Naive thymus-derived CD4-positive, alpha-beta T cell (primary cell): ENCODE measurements at regions not wholly inside any gene's neighbourhood (a gene's known extent, or its start where the extent isn't known, plus 50 kb on each side); places are given as distances from the start of the nearest gene placed in this dataset.

Experiments used
- ATAC-seq: fragments of 150-1000 bp; cut with Tn5 transposase; 2 replicates; pipeline ENCODE4 v1.10.0; 2021; ENCODE audit warnings: mild to moderate bottlenecking, moderate library complexity
- CTCF ChIA-PET: fragments of 350-600 bp; sonication (Branson Sonifier 250); formaldehyde crosslinking; loops from one replicate; lab custom pipeline; 2021; ENCODE audit warnings: antibody characterized with exemption; lab: Charles Lee
- POLR2A ChIA-PET: fragments of 350-600 bp; sonication (Branson Sonifier 250); formaldehyde crosslinking; loops from one replicate; lab custom pipeline; 2021; ENCODE audit warnings: antibody characterized with exemption, inconsistent platforms; lab: Charles Lee
- DNase-seq, 9 donors: peaks; one replicate each; pipeline versions ENCODE4 v3.0.0 to v3.0.0-alpha.2; 2020 to 2022; ENCODE audit warnings: mixed read lengths in 1 of 9
- H3K27ac ChIP-seq: one replicate; pipeline ENCODE4 v1.7.0; 2013; ENCODE audit warnings: mild to moderate bottlenecking, low read depth, low read length, moderate library complexity
- H3K27me3 ChIP-seq, 2 donors: one replicate each; pipeline ENCODE4 v1.7.0; 2013; ENCODE audit warnings: low read length in 2 of 2, mild to moderate bottlenecking in 2 of 2, moderate library complexity in 2 of 2; ENCODE audit not compliant: control insufficient read depth in 2 of 2, insufficient read depth in 2 of 2
- H3K36me3 ChIP-seq, 3 experiments: 1 replicate in 2 of 3; 2 replicates in 1 of 3; pipeline ENCODE4 v1.7.0; 2013; ENCODE audit warnings: low read length in 3 of 3, mild to moderate bottlenecking in 3 of 3, moderate library complexity in 1 of 3; ENCODE audit not compliant: insufficient read depth in 3 of 3, control insufficient read depth in 2 of 3
- H3K4me1 ChIP-seq, 2 donors: one replicate each; pipeline ENCODE4 v1.7.0; 2013; ENCODE audit warnings: low read length in 2 of 2, mild to moderate bottlenecking in 2 of 2, moderate library complexity in 1 of 2; ENCODE audit not compliant: control insufficient read depth in 2 of 2, insufficient read depth in 2 of 2
- H3K4me3 ChIP-seq: 2 replicates; pipeline ENCODE4 v1.7.0; 2013; ENCODE audit warnings: mild to moderate bottlenecking, low read length
- H3K9me3 ChIP-seq, 3 experiments: 1 replicate in 2 of 3; 2 replicates in 1 of 3; pipeline ENCODE4 v1.7.0; 2013; ENCODE audit warnings: low read length in 3 of 3; ENCODE audit not compliant: control insufficient read depth in 2 of 3
- H3K27ac Mint-ChIP-seq, 9 donors: one replicate each; pipeline ENCODE4 v1.8.0; 2020 to 2022; ENCODE audit warnings: mixed read lengths in 9 of 9, mild to moderate bottlenecking in 8 of 9, moderate library complexity in 5 of 9, inconsistent platforms in 2 of 9
- H3K27me3 Mint-ChIP-seq, 5 donors: one replicate each; pipeline ENCODE4 v1.8.0; 2021 to 2022; ENCODE audit warnings: mixed read lengths in 5 of 5, mild to moderate bottlenecking in 1 of 5
- H3K36me3 Mint-ChIP-seq, 5 donors: one replicate each; pipeline ENCODE4 v1.8.0; 2020 to 2022; ENCODE audit warnings: mixed read lengths in 5 of 5, mild to moderate bottlenecking in 3 of 5, inconsistent platforms in 1 of 5
- H3K4me1 Mint-ChIP-seq, 7 donors: one replicate each; pipeline ENCODE4 v1.8.0; 2020 to 2022; ENCODE audit warnings: mixed read lengths in 7 of 7, mild to moderate bottlenecking in 3 of 7, inconsistent platforms in 1 of 7
- H3K4me3 Mint-ChIP-seq, 10 donors: one replicate each; pipeline ENCODE4 v1.8.0; 2020 to 2022; ENCODE audit warnings: mild to moderate bottlenecking in 10 of 10, mixed read lengths in 10 of 10, moderate library complexity in 6 of 10, inconsistent platforms in 2 of 10
- H3K9me3 Mint-ChIP-seq, 11 donors: one replicate each; pipeline ENCODE4 v1.8.0; 2020 to 2022; ENCODE audit warnings: mixed read lengths in 11 of 11, mild to moderate bottlenecking in 4 of 11, inconsistent platforms in 1 of 11, moderate library complexity in 1 of 11
- intact Hi-C, 2 donors: fragments of 100-400 bp; cut with micrococcal nuclease; formaldehyde crosslinking; loops; one replicate each; pipeline ENCODE4 v1.15.1; 2023

GRCh38 chr7:101707587-101707986 is 78.5 kb upstream of the MYL10 start:
- Mint-ChIP-seq H3K4me3 (no peak overlapping the region), H3K9me3 (no peaks in the 10 kb centered on the region), H3K27me3 (peaks cover 0 to 9% (median 2%) of the 10 kb centered on the region in 5 donors), H3K4me1 (peaks cover 0 to 4% (median 0%) of the 10 kb centered on the region in 7 donors), H3K36me3 (no peaks in the 10 kb centered on the region), H3K27ac (no peak overlapping the region)
- intact Hi-C loops: no loop called here
- CTCF ChIA-PET: no interaction called here
- Histone ChIP-seq H3K27me3 (no peaks in the 10 kb centered on the region), H3K9me3 (no peaks in the 10 kb centered on the region), H3K4me1 (no peaks in the 10 kb centered on the region), H3K36me3 (no peaks in the 10 kb centered on the region), H3K4me3 (no peak overlapping the region), H3K27ac (no peak overlapping the region)
- ATAC-seq: no peak
- no peak for DNase-seq
- POLR2A ChIA-PET: no interaction called here

GRCh38 chr7:101708223-101708622 is 79.1 kb upstream of the MYL10 start:
- intact Hi-C loops: no loop called here
- Histone ChIP-seq H3K27ac (no peak overlapping the region), H3K9me3 (no peaks in the 10 kb centered on the region), H3K4me1 (no peaks in the 10 kb centered on the region), H3K27me3 (no peaks in the 10 kb centered on the region), H3K4me3 (no peak overlapping the region), H3K36me3 (no peaks in the 10 kb centered on the region)
- no peak overlapping the region for H3K4me3 Mint-ChIP-seq
- POLR2A ChIA-PET: no interaction called here
- ATAC-seq: no peak
- no peaks in the 10 kb centered on the region for H3K36me3 Mint-ChIP-seq
- peaks cover 0 to 4% (median 0%) of the 10 kb centered on the region in 7 donors for H3K4me1 Mint-ChIP-seq
- no peak for DNase-seq
- H3K27ac Mint-ChIP-seq: no peak overlapping the region
- H3K9me3 Mint-ChIP-seq: no peaks in the 10 kb centered on the region
- peaks cover 0 to 9% (median 2%) of the 10 kb centered on the region in 5 donors for H3K27me3 Mint-ChIP-seq
- CTCF ChIA-PET: interaction anchor here (0.8 kb wide), 1 partner anchor 103 kb away, joined by 4 read pairs; no protein-coding TSS in a partner anchor

- Histone ChIP-seq H3K4me1 (no peaks in the 10 kb centered on the region), H3K9me3 (no peaks in the 10 kb centered on the region), H3K36me3 (no peaks in the 10 kb centered on the region), H3K27me3 (no peaks in the 10 kb centered on the region), H3K4me3 (no peak overlapping the region), H3K27ac (no peak overlapping the region)
- Mint-ChIP-seq H3K36me3 (no peaks in the 10 kb centered on the region), H3K4me3 (no peak overlapping the region), H3K4me1 (no peaks in the 10 kb centered on the region), H3K27ac (no peak overlapping the region), H3K9me3 (no peaks in the 10 kb centered on the region), H3K27me3 (peaks cover 0 to 5% (median 2%) of the 10 kb centered on the region in 5 donors)
- DNase-seq (no peak), ATAC-seq (no peak)
- intact Hi-C loops: no loop called here
- ChIA-PET POLR2A (interaction anchor here (0.6 kb wide), 1 partner anchor 10 kb away, joined by 3 read pairs; no protein-coding TSS in a partner anchor), CTCF (interaction anchor here (0.6 kb wide), 1 partner anchor 19 kb away, joined by 3 read pairs; no protein-coding TSS in a partner anchor)
Measured at GRCh38 chr7:101712652-101713051, 83.6 kb upstream of the MYL10 start.

- H3K4me3 Mint-ChIP-seq: no peak overlapping the region
- H3K4me1 Mint-ChIP-seq: no peaks in the 10 kb centered on the region
- intact Hi-C loops: no loop called here
- H3K9me3 Mint-ChIP-seq: no peaks in the 10 kb centered on the region
- ChIA-PET POLR2A (no interaction called here), CTCF (no interaction called here)
- DNase-seq (no peak), ATAC-seq (no peak)
- Histone ChIP-seq H3K27me3 (no peaks in the 10 kb centered on the region), H3K36me3 (no peaks in the 10 kb centered on the region), H3K4me1 (no peaks in the 10 kb centered on the region), H3K27ac (no peak overlapping the region), H3K4me3 (no peak overlapping the region), H3K9me3 (no peaks in the 10 kb centered on the region)
- H3K36me3 Mint-ChIP-seq: no peaks in the 10 kb centered on the region
- H3K27me3 Mint-ChIP-seq: peaks cover 0 to 2% (median 0%) of the 10 kb centered on the region in 5 donors
- H3K27ac Mint-ChIP-seq: no peak overlapping the region
Measured at GRCh38 chr7:101714097-101714496, 85.0 kb upstream of the MYL10 start.

GRCh38 chr7:101717628-101718357 is 88.7 kb upstream of the MYL10 start:
- intact Hi-C loops: no loop called here
- no peaks in the 10 kb centered on the region for H3K9me3 ChIP-seq
- DNase-seq (peak in 1 of 9 donors; percentile 25), ATAC-seq (peak; percentile 81)
- Mint-ChIP-seq H3K4me1 (no peaks in the 10 kb centered on the region), H3K9me3 (no peaks in the 10 kb centered on the region), H3K27me3 (peaks cover 0 to 5% (median 0%) of the 10 kb centered on the region in 5 donors), H3K4me3 (no peak overlapping the region), H3K36me3 (no peaks in the 10 kb centered on the region), H3K27ac (no peak overlapping the region)
- H3K4me3 ChIP-seq: no peak overlapping the region
- POLR2A ChIA-PET: no interaction called here
- no peaks in the 10 kb centered on the region for H3K27me3 ChIP-seq
- CTCF ChIA-PET: no interaction called here
- H3K4me1 ChIP-seq: no peaks in the 10 kb centered on the region
- H3K36me3 ChIP-seq: no peaks in the 10 kb centered on the region
- no peak overlapping the region for H3K27ac ChIP-seq

- Mint-ChIP-seq H3K27me3 (peaks cover 0 to 5% (median 0%) of the 10 kb centered on the region in 5 donors), H3K27ac (peak overlapping the region in 1 of 9 donors; percentile 51), H3K9me3 (no peaks in the 10 kb centered on the region), H3K36me3 (no peaks in the 10 kb centered on the region), H3K4me3 (no peak overlapping the region), H3K4me1 (no peaks in the 10 kb centered on the region)
- no peaks in the 10 kb centered on the region for H3K9me3 ChIP-seq
- intact Hi-C loops: no loop called here
- no peaks in the 10 kb centered on the region for H3K27me3 ChIP-seq
- no peak overlapping the region for H3K27ac ChIP-seq
- H3K4me3 ChIP-seq: no peak overlapping the region
- POLR2A ChIA-PET: no interaction called here
- DNase-seq: no peak
- peak; percentile 45 for ATAC-seq
- no peaks in the 10 kb centered on the region for H3K4me1 ChIP-seq
- CTCF ChIA-PET: no interaction called here
- no peaks in the 10 kb centered on the region for H3K36me3 ChIP-seq
Measured at GRCh38 chr7:101718363-101719122, 89.4 kb upstream of the MYL10 start.
